A673 (cell line): ENCODE measurements at regions not wholly inside any gene's neighbourhood (a gene's known extent, or its start where the extent isn't known, plus 50 kb on each side); places are given as distances from the start of the nearest gene placed in this dataset.
"Not testable (repeated sequence)": the region's sequence is repeated elsewhere in the genome, so short reads cannot be mapped to it uniquely, and the experiment has no call there.

Source experiments
- BruUV-seq: library from RNA; stranded (reverse); fragments of 400-500 nt; replicated peaks from 2 replicates; lab custom pipeline; 2021; lab: Mats Ljungman, UMichigan
- CTCF ChIA-PET: fragments of 300-600 bp; sonication (Branson Sonifier 250); formaldehyde crosslinking; loops from one replicate; lab custom pipeline; 2022; ENCODE audit warnings: antibody characterized with exemption; lab: Charles Lee
- POLR2A ChIA-PET: fragments of 300-600 bp; sonication (Branson Sonifier 250); formaldehyde crosslinking; loops from one replicate; lab custom pipeline; 2022; ENCODE audit warnings: antibody characterized with exemption; ENCODE audit not compliant: low non-redundant PET; lab: Charles Lee
- DNase-seq: peaks from one replicate; pipeline ENCODE4 v3.0.0-alpha.2; 2015; ENCODE audit warnings: low spot score
- H3K27ac ChIP-seq: fragments of 200-600 bp; sonication (generic); 2 replicates; pipeline ENCODE4 v1.5.1; 2016; ENCODE audit warnings: mixed run types, low read depth, mild to moderate bottlenecking, mixed read lengths, antibody characterized with exemption, low read length; ENCODE audit not compliant: poor library complexity, severe bottlenecking
- H3K27me3 ChIP-seq: fragments of 200-600 bp; sonication (generic); replicated peaks from 2 replicates; pipeline ENCODE4 v1.6.1; 2017; ENCODE audit warnings: mixed run types, low read depth, mild to moderate bottlenecking, mixed read lengths, antibody characterized with exemption, low read length; ENCODE audit not compliant: insufficient read depth, poor library complexity
- H3K36me3 ChIP-seq: fragments of 200-600 bp; sonication (generic); 2 replicates; pipeline ENCODE4 v1.6.1; 2016; ENCODE audit warnings: mixed run types, mild to moderate bottlenecking, mixed read lengths, antibody characterized with exemption, low read length; ENCODE audit not compliant: insufficient read depth, poor library complexity, severe bottlenecking
- H3K4me1 ChIP-seq: fragments of 200-600 bp; sonication (generic); 2 replicates; pipeline ENCODE4 v1.6.1; 2017; ENCODE audit warnings: mixed run types, mild to moderate bottlenecking, mixed read lengths, antibody characterized with exemption, low read length; ENCODE audit not compliant: insufficient read depth, poor library complexity, severe bottlenecking
- H3K4me3 ChIP-seq: fragments of 200-600 bp; sonication (generic); 2 replicates; pipeline ENCODE4 v1.5.1; 2016; ENCODE audit warnings: low read depth, mixed run types, mild to moderate bottlenecking, mixed read lengths, low read length; ENCODE audit not compliant: poor library complexity, severe bottlenecking
- H3K9me3 ChIP-seq: fragments of 200-600 bp; sonication (generic); 2 replicates; pipeline ENCODE4 v1.6.1; 2016; ENCODE audit warnings: mixed run types, low read depth, mild to moderate bottlenecking, mixed read lengths, antibody characterized with exemption, low read length; ENCODE audit not compliant: poor library complexity, severe bottlenecking
- CTCF ChIP-seq: fragments of 300-800, 200-600 bp; sonication (generic); conservative IDR thresholded peaks from 2 replicates; pipeline ENCODE4 v1.5.1; 2017; ENCODE audit warnings: low read depth, mild to moderate bottlenecking, antibody characterized with exemption, low read length, moderate library complexity, mixed read lengths
- EZH2 ChIP-seq: fragments of 200-600 bp; sonication (generic); IDR thresholded peaks from 2 replicates; pipeline ENCODE4 v1.6.1; 2017; ENCODE audit warnings: borderline replicate concordance, low read depth, mild to moderate bottlenecking, mixed read lengths, antibody characterized with exemption, low read length; ENCODE audit not compliant: poor library complexity, severe bottlenecking
- intact Hi-C: fragments of 100-400 bp; cut with micrococcal nuclease; formaldehyde crosslinking; loops from one replicate; pipeline ENCODE4 v1.10.0; 2022; ENCODE audit not compliant: unreplicated experiment

GRCh38 chr7:51823437-51823836 is 506.8 kb upstream of the COBL start:
- Histone ChIP-seq H3K9me3 (peaks cover 55% of the 10 kb centered on the region), H3K27me3 (no peaks in the 10 kb centered on the region), H3K27ac (no peak overlapping the region), H3K36me3 (no peaks in the 10 kb centered on the region), H3K4me3 (no peak overlapping the region), H3K4me1 (no peaks in the 10 kb centered on the region)
- DNase-seq: no peak
- CTCF ChIA-PET: no interaction called here
- no peak for TF ChIP-seq CTCF
- no peak for TF ChIP-seq EZH2
- no TSS peak for BruUV-seq
- intact Hi-C loops: no loop called here
- POLR2A ChIA-PET: no interaction called here

- Histone ChIP-seq H3K4me3 (no peak overlapping the region), H3K9me3 (peaks cover 31% of the 10 kb centered on the region), H3K4me1 (no peaks in the 10 kb centered on the region), H3K27ac (no peak overlapping the region), H3K36me3 (no peaks in the 10 kb centered on the region), H3K27me3 (no peaks in the 10 kb centered on the region)
- TF ChIP-seq EZH2 (no peak), CTCF (no peak)
- BruUV-seq: no TSS peak
- ChIA-PET POLR2A (no interaction called here), CTCF (interaction anchor here (0.6 kb wide), 1 partner anchor 135 kb away, joined by 3 read pairs; no protein-coding TSS in a partner anchor)
- intact Hi-C loops: no loop called here
- no peak for DNase-seq
Observed at GRCh38 chr7:51817694-51818225, 501.2 kb upstream of the COBL start.

- H3K4me3 ChIP-seq, H3K36me3 ChIP-seq, H3K4me1 ChIP-seq, H3K27ac ChIP-seq, BruUV-seq, intact Hi-C loops, DNase-seq, POLR2A ChIA-PET, CTCF ChIA-PET, H3K27me3 ChIP-seq: not testable (repeated sequence)
- peaks cover 35% of the 10 kb centered on the region for H3K9me3 ChIP-seq
Observed at GRCh38 chr7:51805783-51806431, 489.3 kb upstream of the COBL start.

- ChIA-PET CTCF (no interaction called here), POLR2A (no interaction called here)
- Histone ChIP-seq H3K27ac (no peak overlapping the region), H3K4me1 (no peaks in the 10 kb centered on the region), H3K9me3 (peaks cover 30% of the 10 kb centered on the region), H3K4me3 (no peak overlapping the region), H3K36me3 (no peaks in the 10 kb centered on the region), H3K27me3 (no peaks in the 10 kb centered on the region)
- TF ChIP-seq EZH2 (no peak), CTCF (no peak)
- intact Hi-C loops: no loop called here
- no peak for DNase-seq
- BruUV-seq: no TSS peak
Observed at GRCh38 chr7:51802718-51803117, 486.1 kb upstream of the COBL start.
